Middle frontal gyrus (tissue), 1 donor: ENCODE measurements at regions not wholly inside any gene's neighbourhood (a gene's known extent, or its start where the extent isn't known, plus 50 kb on each side); places are given as distances from the start of the nearest gene placed in this dataset.
"Not testable (repeated sequence)": the region's sequence is repeated elsewhere in the genome, so short reads cannot be mapped to it uniquely, and the experiment has no call there.

Experiments used
- DNase-seq: peaks from one replicate; pipeline ENCODE4 v3.0.0-alpha.2; 2015; ENCODE audit warnings: low spot score; ENCODE audit errors: extremely low spot score

DNA sequence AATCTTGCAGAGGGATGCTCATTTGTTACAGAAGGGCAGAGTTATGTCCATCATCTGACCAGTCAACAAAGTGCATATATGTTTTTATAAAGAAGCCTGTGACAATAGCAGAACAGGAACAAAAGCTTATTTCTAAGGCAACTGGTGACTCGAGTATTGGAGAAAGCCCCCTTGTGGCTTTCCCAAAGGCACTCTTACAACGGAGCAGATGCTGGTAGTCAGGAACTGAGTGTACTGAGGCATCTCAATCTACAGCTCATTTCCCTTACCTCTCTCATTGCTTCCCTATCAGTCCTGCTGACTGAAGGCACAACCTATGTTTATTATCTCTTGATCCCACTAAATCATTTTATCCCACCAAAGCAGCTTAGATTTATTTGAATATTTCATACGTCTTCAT lies 557.1 kb upstream of the CHAC2 start:
- no peak for DNase-seq

DNA sequence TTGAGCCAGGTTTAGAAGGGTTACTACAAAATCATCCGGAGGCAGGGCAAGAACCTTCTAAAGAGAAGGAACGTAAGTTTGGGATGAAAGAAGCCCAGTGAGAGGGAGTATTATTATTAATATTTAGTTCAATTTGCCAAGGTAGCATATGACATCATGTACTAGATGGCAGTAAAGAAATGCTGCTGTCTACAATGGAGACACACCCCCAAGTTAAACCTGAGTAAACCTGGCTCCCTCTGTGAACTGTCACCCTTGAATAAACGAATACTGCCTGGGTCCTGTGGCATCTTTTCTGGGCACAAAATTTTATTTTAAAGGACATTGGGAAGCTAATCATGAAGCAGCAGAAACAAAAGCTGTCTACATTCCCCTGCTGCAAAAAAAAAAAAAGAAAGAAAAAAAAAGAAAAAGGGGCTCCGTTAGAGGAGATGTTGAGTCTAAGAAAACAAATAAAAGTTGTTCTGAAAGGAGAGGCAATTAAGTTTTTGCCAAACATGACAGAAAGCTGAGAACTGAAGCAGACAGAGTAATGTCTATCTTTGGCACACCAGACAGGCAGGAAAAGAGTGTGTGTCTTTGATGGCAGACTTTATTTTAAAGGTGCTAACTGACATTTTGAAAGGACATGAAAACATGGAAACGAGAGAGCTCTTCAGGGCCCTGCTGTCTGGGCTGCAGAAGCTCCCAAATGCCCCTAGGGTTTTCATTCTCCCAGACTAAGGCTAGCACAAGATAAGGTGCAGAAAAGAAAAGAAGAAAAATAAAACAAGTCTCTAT lies 557.7 kb upstream of the CHAC2 start:
- DNase-seq: no peak

DNA sequence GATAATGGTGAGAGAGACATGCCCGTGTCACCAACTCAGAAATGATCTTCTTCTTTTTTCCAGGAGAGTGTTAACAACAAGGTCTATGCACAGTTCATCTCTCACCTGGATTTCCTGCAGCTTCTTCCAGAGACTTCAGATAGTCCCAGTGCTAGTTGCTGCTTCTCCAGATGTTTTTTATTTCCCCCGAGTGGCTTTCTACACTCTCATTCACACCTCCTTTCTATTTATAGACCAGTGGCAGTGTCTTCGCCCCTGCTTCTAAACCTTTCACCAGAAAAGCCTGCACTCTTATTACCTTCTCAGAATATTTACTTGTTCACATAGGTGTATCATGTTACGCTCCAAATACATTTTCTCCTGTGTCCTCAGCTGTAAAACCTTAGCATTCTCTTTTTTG lies 558.8 kb upstream of the CHAC2 start:
- DNase-seq: no peak

DNA sequence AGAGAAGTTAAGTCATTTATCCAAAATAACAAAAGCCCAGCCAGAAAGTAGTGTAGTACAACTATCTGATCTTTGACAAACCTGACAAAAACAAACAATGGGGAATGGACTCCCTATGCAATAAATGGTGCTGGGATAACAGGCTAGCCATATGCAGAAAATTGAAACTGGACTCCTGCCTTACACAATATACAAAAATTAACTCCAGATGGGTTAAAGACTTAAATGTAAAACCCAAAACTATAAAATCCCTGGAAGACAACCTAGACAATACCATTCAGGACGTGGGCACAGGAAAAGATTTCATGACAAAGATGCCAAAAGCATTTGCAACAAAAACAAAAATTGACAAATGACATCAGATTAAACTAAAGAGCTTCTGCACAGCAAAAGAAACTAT lies 561.4 kb upstream of the CHAC2 start:
- DNase-seq: not testable (repeated sequence)

DNA sequence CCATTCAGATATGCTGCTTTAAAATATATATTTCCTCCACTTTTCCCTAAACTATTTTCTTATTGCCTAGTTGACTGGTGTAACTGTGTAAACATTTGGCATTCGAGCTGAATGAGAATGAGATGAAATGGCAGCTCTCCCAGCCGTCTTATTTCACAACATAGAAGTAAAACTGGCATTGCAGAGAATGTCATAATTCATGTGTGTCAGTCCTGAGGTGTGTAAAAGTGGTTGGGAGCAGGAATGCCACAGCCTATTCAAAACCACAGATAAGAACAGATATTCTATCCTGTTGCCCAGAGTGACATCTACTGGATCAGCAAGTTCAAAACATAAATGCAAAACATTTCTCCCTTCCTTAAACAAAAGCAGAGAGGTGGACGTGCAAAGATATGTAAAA lies 565.5 kb upstream of the CHAC2 start:
- DNase-seq: no peak

DNA sequence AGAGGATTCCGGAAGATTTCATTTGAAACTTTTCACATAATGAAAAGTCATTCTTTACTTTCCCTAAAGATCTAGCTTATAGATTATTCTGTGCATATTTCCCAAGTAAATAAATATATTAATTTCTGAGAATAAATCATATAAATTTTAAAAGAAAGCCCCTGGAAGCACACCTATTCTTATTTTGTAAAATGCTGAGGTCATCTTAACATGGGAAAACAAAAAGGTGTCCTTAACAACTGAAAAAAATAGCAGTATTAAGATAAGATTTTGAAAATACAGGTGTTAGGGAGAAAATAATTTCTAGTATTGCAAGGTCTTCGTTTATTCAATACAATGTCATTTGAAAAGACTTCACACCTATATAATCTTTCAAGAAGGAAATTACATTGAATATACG lies 567.5 kb upstream of the CHAC2 start:
- DNase-seq: no peak

DNA sequence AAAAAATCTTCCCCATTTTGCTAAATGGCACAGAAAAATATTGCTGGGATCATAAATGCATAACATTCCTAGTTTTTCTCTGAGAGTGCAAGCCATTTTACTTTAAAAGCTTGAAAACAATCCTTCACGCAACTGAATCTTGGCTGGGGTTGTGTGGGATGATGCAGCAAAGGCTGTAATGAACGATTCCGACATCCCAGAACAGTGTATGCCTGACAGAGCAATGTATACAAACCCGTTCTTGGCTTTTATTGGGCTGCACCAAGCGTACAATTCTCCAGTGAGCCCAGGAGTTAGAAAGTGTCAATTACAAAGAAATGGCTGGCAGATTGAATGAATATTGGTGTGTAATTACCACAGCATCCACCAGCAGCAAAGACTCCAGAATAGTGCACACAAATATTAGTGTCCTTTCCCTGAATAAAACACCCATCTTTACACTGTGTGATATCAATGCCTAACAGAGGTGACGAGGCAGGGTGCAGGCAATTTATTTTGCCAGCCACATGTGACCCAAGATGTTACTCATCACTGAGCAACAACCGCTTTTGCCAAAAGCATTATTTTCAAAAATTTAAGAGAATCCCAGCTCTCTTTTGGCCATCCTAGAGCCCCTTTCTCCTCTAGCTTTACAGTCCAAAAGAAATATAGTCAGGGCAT lies 578.6 kb upstream of the CHAC2 start:
- no peak for DNase-seq

DNA sequence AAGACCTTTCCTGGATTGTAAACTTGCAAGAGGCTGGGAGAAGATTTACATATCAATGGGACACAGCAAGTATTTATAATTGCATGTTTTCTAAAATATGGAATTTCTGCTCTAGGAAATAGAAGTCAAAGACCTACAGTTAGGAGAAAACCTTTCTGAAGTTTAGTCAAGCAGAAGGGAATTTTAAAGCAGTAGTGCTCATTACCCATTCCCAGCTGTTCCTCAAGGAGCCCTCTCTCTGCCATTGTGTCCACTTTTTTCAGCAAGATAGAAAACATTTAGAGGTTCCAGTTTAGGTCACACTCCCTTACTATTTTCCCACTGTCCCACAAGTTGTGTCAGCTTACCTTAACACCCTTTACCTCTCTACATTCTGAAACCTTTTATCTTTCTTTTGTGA lies 584.0 kb upstream of the CHAC2 start:
- no peak for DNase-seq

DNA sequence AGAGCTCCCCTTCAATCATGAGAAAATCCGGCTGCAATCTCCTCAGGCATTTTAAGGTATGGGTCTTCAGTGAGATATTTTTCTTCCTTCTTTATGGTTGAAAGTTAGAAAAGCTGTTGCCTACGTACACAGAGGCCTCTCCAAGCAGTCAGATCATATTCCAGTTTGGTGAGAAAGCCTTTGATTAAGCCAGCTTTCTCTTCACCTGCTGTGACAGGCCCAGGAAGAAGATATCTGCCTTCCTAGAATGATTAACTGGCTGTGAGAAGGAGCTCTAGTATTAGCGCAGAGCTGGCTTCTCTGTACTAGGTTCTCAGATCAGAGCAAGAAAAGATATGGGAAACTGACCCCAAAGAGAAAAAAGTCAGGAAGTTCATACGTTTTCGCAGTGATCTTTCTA lies 585.0 kb upstream of the CHAC2 start:
- DNase-seq: no peak

DNA sequence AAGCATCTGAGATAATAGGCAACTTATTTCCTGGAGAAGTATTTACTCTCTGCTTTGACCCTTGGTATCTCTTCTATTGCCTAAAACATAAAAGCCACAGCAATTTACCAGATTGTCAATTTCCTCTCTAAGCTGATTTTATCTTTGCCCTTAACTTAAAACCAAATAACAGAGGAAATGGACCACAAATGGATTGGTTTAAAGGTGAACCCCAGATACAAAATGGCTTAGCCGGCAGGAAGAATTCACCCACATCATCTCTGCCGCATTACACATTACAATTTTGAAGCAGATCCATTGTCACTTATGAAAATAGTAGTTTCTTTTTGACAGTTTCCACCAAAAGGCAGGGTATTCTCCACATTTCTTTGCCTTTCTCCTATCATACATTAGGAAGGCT lies 585.8 kb upstream of the CHAC2 start:
- no peak for DNase-seq

DNA sequence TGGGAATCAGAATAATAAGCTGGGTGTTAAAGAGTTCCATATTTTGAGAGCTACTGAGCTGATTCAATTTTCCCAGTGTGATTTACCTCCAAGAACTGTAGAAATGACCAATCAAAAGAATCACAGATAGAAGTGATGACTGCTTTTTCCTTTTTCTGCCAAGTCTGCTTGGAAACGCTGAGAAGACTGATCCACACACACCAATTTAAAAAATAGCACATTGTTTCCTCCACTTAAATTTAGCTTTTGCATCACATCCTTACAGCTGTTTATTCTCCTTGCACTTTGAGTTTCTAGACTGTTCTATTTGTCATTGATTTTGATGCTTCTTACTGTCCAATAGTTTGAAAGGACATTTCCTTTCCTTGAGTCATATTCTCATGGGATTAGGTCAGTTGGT lies 590.3 kb upstream of the CHAC2 start:
- no peak for DNase-seq

DNA sequence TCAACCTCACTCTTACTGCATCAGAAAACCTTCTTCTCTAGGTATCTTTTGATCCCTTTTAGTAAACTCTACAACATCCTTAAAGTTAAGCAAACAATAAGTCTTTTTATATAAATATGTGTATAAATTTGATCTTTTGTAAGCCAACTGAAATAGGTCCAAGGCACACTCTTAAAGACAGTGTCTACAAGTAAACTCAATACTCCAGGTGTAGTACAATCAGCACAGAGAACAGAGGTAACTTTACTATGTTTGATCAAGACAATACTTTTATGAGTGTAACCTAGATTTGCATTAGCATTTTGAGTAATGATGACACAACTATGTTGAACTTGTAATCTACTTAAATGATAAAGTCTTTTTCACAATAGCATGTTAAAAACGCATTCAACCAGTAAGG lies 593.1 kb upstream of the CHAC2 start:
- no peak for DNase-seq

DNA sequence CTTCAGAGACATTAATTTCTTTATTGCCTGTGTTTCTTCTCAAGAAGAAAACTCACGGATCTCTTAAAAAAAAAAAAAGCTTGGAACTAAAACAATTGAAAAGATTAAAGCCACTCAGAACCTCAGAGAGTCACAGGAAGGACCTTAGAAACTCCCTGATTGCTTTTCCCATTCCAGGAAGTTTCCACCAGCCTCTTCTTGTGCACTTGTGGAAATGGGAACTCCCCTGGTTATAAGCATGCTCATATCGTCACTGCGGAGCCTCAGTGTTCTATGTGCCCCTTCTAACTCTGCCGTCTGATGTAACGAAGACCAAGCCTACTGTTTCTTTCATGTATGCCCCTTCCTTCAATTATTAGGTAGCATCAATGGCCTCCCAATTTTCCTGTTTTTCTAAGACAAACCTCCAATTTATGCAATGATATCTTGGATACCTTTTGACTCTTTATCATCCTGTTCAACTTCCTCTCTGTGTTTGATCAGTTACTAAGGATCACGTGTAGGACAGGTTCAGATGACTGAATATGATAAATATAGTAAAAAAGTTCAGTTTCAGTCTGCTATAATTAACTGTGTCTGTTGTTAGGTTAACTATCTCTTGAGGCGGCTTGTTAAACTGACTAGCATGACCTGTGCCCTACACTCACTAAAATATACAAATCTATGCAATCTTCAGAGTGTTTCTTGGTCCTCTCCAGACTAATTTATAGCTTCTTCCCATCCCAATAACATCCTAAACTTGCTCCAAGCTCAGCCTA lies 593.7 kb upstream of the CHAC2 start:
- no peak for DNase-seq

DNA sequence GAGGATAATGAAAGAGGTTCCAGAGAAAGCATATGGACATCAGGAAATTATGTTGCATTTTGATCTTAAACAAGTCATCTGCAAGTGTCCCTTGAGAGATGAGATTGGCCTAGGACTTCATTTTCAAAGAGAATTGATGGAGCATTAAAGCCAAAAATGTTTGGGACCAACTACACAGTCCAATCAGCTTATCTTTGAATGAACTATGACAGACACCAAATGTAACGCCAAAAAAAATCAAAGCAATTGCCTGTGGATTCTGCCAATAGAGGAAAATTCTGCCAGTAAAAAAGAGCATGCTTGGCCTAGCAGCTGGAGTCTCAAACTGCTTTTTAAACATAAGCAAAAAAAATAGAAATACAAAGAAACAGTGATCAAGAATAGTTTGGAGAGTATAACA lies 594.5 kb upstream of the CHAC2 start:
- DNase-seq: no peak

DNA sequence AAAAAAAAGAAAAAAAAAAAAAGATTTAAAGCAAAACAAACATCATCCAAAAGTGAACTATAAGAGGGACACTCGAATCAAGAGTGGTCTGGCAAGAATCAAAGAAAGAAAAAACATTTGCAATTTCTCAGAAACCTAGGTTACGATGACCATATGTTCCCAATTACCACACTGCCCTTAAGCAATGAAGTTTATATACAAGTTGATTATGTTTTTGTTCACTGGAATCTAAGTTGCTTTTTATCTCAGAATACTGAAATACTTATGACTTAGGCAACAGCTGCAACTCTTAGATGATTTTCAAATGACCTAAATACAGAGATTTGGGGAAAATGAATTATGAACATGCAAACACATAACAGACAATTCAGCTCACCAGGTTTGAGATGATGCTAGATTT lies 597.1 kb upstream of the CHAC2 start:
- no peak for DNase-seq

DNA sequence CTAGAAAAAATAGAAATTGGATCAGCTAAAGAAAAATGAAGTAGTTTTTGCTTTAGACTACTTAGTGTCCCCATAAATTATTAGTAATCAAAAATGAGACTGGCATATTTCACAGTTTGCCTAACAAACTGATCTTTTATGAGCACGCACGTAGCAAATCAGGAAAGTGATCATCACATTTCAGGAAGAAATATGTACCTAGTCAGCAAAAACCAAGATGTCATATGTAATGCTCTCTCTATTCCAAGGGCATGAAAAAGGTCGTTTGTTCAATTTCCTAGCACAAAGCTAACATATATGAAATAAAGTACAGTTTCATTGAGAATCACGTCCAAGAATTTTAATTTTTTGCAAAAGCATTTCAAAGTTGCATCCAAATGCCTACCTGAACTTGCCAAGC lies 600.4 kb upstream of the CHAC2 start:
- DNase-seq: no peak

DNA sequence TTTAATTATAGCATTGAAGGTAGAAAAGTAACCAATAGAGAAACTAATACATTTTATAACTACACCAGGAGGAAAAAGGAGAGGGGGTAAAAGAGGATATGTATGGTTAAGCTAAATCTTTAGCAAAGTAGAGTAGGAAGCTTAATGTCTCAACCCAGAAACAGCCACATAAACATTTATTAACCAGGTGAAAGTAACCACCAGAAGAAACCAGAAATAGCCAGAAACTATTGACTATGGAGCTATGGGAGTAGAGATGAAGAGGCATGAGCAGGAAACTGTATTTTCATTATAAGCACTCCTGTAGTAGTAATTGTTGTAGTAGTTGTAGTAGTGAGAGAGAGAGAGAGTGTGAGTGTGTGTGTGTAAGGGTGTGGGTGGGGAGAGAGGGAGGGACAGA lies 617.5 kb upstream of the CHAC2 start:
- DNase-seq: no peak

DNA sequence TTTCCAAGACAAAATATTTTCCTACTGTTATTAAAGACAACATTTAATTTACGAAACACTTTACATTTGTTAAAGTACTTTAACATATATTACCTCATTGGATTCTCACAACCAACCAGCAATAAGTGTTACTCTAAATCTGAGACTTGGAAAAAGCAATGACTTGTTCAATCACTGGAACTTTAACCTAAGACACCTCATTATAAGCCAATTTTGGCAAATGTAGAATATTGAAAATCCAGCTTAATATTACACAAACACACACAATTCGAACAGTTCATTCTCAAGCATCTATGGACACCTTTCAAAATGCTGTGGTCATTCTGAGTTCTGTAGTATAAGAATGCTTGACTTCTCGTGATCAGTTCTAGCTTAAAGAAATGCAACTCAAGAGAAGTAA lies 619.4 kb upstream of the CHAC2 start:
- DNase-seq: no peak

DNA sequence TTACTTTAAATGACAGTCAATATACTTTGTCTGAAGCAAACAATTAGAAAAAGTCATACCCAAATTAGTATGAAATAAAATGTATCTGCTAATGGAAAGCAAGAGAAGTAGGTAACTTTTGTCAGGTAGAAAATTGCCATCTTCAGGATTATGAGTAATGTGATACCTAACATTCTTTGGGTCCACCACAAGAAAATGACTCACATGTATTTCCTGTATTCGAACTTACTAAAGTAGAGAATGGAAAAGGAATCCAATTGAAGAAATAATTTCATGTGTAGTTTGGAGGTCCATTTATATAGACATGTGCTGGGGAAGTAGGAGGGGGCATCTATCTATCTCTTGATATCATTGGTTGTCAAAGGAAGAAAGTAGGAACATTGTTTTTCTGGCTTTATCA lies 636.2 kb upstream of the CHAC2 start:
- DNase-seq: no peak

DNA sequence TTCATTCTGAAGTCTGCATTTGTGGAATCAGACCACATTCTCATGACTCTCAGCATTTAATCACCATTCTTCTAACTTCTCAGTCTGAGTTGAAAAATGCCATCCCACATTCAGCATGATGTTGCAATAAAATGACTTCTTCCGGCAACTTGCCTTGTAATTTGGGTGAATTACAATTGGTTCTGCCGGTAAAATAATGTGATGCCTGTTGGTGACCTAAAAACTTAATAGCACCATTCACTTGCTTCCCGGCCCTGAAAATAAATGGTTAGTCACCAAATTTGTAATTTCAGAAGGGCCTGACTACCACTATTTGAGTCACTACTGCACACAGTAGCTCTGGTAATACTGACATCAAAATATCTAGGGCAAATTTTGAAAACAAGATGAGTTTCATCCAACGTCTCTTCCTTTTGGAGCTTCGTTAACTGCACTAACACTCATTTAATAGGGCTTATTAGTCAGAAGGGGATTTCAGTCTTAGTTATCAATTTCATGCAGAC lies 637.1 kb upstream of the CHAC2 start:
- DNase-seq: no peak

DNA sequence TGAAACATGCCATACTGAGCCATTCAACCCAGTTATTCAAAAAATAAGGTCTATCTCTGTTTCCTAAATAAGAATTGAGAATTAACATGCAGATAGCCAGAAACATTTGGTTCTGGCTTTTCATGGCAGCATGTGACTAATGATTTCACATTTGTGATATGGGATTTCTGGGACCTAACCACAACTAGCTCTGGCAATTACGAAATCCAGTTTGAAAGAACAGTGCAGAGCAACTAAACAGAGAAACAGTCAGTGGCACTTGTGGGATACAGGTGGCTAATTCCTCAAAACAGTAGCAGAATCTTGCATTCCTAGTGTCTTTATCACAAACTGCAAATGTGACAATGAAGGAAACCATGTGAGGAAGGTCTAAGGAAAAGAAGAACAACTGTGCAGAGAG lies 637.8 kb upstream of the CHAC2 start:
- no peak for DNase-seq

DNA sequence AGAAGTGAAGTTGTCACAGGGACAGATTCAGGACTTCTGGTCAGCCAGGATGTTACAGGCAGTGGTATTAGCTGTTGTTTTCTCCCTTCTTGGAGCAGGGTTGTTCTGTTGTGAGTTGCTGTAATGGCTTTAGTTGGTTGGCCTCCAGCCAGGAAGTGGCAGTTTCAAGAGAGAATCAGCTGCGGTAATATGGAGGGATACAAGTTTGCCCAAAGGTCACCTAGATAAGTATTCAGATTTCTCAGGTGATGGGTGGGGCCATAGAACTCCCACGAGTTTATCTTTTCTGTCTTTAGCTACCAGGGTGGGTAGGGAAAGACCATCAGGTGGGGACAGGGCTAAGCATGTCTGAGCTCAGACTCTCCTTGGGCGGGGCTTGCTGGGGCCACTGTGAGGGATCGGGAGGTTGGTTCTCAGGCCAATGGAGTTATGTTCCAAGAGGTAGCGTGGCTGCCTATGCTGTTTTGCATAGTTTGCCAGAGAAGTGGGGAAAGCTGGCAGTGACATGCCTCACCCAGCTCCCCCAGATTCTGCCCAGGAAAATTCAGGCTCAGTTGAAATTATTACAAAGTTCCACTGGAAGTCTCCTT lies 640.4 kb upstream of the CHAC2 start:
- no peak for DNase-seq
